IMR-90 (cell line): ENCODE measurements at regions not wholly inside any gene's neighbourhood (a gene's known extent, or its start where the extent isn't known, plus 50 kb on each side); places are given as distances from the start of the nearest gene placed in this dataset.

Source experiments
- ATAC-seq: fragments of 200-7000 bp; cut with Tn5 transposase; 2 replicates; pipeline ENCODE4 v1.9.1; 2020; ENCODE audit warnings: low read depth, mild to moderate bottlenecking, moderate library complexity
- BruUV-seq: library from RNA; stranded (reverse); fragments of 400-500 nt; replicated peaks from 2 replicates; lab custom pipeline; 2021; lab: Mats Ljungman, UMichigan
- CTCF ChIA-PET: fragments of 300-600 bp; formaldehyde crosslinking; extraction: SDS; loops from one replicate; lab custom pipeline; 2021; ENCODE audit warnings: antibody characterized with exemption; lab: Yijun Ruan, JAX
- POLR2A ChIA-PET: fragments of 300-600 bp; sonication (Branson Sonifier 250); formaldehyde crosslinking; loops from one replicate; lab custom pipeline; 2022; ENCODE audit warnings: antibody characterized with exemption; ENCODE audit not compliant: unreplicated experiment; lab: Charles Lee
- DNase-seq: peaks from one replicate; pipeline ENCODE4 v3.0.0; 2013
- H2AFZ ChIP-seq: replicated peaks from 2 replicates; pipeline ENCODE3; 2013; ENCODE audit warnings: low read length, mild to moderate bottlenecking; ENCODE audit not compliant: poor library complexity
- H2AK5ac ChIP-seq: 2 replicates; pipeline ENCODE4 v1.6.1; 2013; ENCODE audit warnings: low read depth, low read length, inconsistent platforms
- H2AK9ac ChIP-seq: replicated peaks from 2 replicates; pipeline ENCODE3; 2013; ENCODE audit warnings: mild to moderate bottlenecking, low read depth, low read length, moderate library complexity; ENCODE audit not compliant: poor library complexity
- H2BK120ac ChIP-seq: 2 replicates; pipeline ENCODE4 v1.6.1; 2013; ENCODE audit warnings: low read depth, low read length, inconsistent platforms
- H2BK15ac ChIP-seq: 3 replicates; pipeline ENCODE4 v1.6.1; 2013; ENCODE audit warnings: low read depth, low read length, inconsistent platforms
- H2BK20ac ChIP-seq: 2 replicates; pipeline ENCODE4 v1.6.1; 2013; ENCODE audit warnings: low read depth, mild to moderate bottlenecking, inconsistent platforms, low read length, moderate library complexity
- H2BK5ac ChIP-seq: 2 replicates; pipeline ENCODE4 v1.6.1; 2013; ENCODE audit warnings: mild to moderate bottlenecking, low read depth, low read length, inconsistent platforms; ENCODE audit not compliant: poor library complexity, severe bottlenecking
- H3K14ac ChIP-seq: replicated peaks from 2 replicates; pipeline ENCODE4 v1.6.1; 2013; ENCODE audit warnings: low read depth, low read length, inconsistent platforms
- H3K18ac ChIP-seq: 2 replicates; pipeline ENCODE4 v1.6.1; 2013; ENCODE audit warnings: low read depth, low read length, control low read depth
- H3K23ac ChIP-seq: 2 replicates; pipeline ENCODE4 v1.6.1; 2013; ENCODE audit warnings: low read depth, low read length, inconsistent platforms
- H3K27ac ChIP-seq: 2 replicates; pipeline ENCODE4 v1.5.1; 2013; ENCODE audit warnings: mild to moderate bottlenecking, control low read depth, low read length; ENCODE audit not compliant: insufficient read depth
- H3K27me3 ChIP-seq: 2 replicates; pipeline ENCODE4 v1.6.1; 2013; ENCODE audit warnings: low read length; ENCODE audit not compliant: control insufficient read depth, insufficient read depth
- H3K36me3 ChIP-seq: 2 replicates; pipeline ENCODE4 v1.6.1; 2013; ENCODE audit warnings: low read length, mixed read lengths; ENCODE audit not compliant: control insufficient read depth, insufficient read depth
- H3K4ac ChIP-seq: 2 replicates; pipeline ENCODE4 v1.6.1; 2013; ENCODE audit warnings: low read depth, low read length, inconsistent platforms
- H3K4me1 ChIP-seq: 2 replicates; pipeline ENCODE4 v1.6.1; 2013; ENCODE audit warnings: low read length, mixed read lengths; ENCODE audit not compliant: control insufficient read depth, insufficient read depth
- H3K4me2 ChIP-seq: 2 replicates; pipeline ENCODE4 v1.6.1; 2013; ENCODE audit warnings: low read depth, mild to moderate bottlenecking, control low read depth, low read length, moderate library complexity
- H3K4me3 ChIP-seq: 2 replicates; pipeline ENCODE4 v1.5.1; 2013; ENCODE audit warnings: low read depth, mild to moderate bottlenecking, control low read depth, low read length, moderate library complexity; ENCODE audit not compliant: insufficient read depth
- H3K56ac ChIP-seq: 2 replicates; pipeline ENCODE4 v1.6.1; 2013; ENCODE audit warnings: low read length, inconsistent platforms; ENCODE audit not compliant: insufficient read depth; ENCODE audit errors: extremely low read depth
- H3K79me1 ChIP-seq, 2 experiments: 2 replicates each; pipeline ENCODE4 v1.6.1; 2013; ENCODE audit warnings: low read length in 2 of 2, inconsistent platforms in 1 of 2, low read depth in 1 of 2
- H3K9ac ChIP-seq: 2 replicates; pipeline ENCODE4 v1.6.1; 2013; ENCODE audit warnings: low read depth, low read length, control low read depth
- H3K9me1 ChIP-seq: 2 replicates; pipeline ENCODE4 v1.6.1; 2013; ENCODE audit warnings: low read length, inconsistent platforms; ENCODE audit not compliant: insufficient read depth
- H3K9me3 ChIP-seq: 2 replicates; pipeline ENCODE4 v1.6.1; 2013; ENCODE audit warnings: low read length; ENCODE audit not compliant: control insufficient read depth, insufficient read depth
- H4K20me1 ChIP-seq: 2 replicates; pipeline ENCODE4 v1.6.1; 2013; ENCODE audit warnings: low read length, inconsistent platforms; ENCODE audit not compliant: insufficient read depth
- H4K5ac ChIP-seq: 2 replicates; pipeline ENCODE4 v1.6.1; 2013; ENCODE audit warnings: mild to moderate bottlenecking, low read depth, low read length, control low read depth
- H4K8ac ChIP-seq, 2 experiments: 2 replicates each; pipeline ENCODE4 v1.6.1; 2013; ENCODE audit warnings: low read depth in 2 of 2, low read length in 2 of 2, control low read depth in 1 of 2, inconsistent platforms in 1 of 2
- H4K91ac ChIP-seq: 2 replicates; pipeline ENCODE4 v1.6.1; 2013; ENCODE audit warnings: low read depth, low read length, inconsistent platforms; ENCODE audit not compliant: insufficient read depth
- BHLHE40 ChIP-seq: fragments of 150-350 bp; IDR thresholded peaks from 2 replicates; pipeline ENCODE4 v1.6.1; 2016; ENCODE audit warnings: mild to moderate bottlenecking, low read depth, low read length
- CEBPB ChIP-seq: IDR thresholded peaks from 2 replicates; pipeline ENCODE4 v1.6.1; 2012; ENCODE audit warnings: low read depth, low read length, improper control_type of control experiment
- CHD1 ChIP-seq: IDR thresholded peaks from 2 replicates; pipeline ENCODE4 v1.6.1; 2012; ENCODE audit warnings: low read depth, low read length, improper control_type of control experiment
- ELK1 ChIP-seq: fragments of 150-350 bp; IDR thresholded peaks from 2 replicates; pipeline ENCODE4 v1.6.1; 2016; ENCODE audit warnings: low read depth, mild to moderate bottlenecking, low read length, moderate library complexity, borderline replicate concordance
- MAFK ChIP-seq: IDR thresholded peaks from 2 replicates; pipeline ENCODE4 v1.6.1; 2012; ENCODE audit warnings: low read depth, low read length, improper control_type of control experiment
- MAZ ChIP-seq: IDR thresholded peaks from 2 replicates; pipeline ENCODE4 v1.6.1; 2012; ENCODE audit warnings: low read depth, mild to moderate bottlenecking, low read length, improper control_type of control experiment, moderate library complexity, borderline replicate concordance
- POLR2A ChIP-seq: IDR thresholded peaks from 2 replicates; pipeline ENCODE4 v1.6.1; 2012; ENCODE audit warnings: mild to moderate bottlenecking, low read depth, low read length
- RAD21 ChIP-seq: IDR thresholded peaks from 2 replicates; pipeline ENCODE4 v1.6.1; 2012; ENCODE audit warnings: low read length, improper control_type of control experiment
- RCOR1 ChIP-seq: IDR thresholded peaks from 2 replicates; pipeline ENCODE4 v1.6.1; 2012; ENCODE audit warnings: mild to moderate bottlenecking, low read length, improper control_type of control experiment; ENCODE audit not compliant: insufficient replicate concordance
- RFX5 ChIP-seq: IDR thresholded peaks from 2 replicates; pipeline ENCODE4 v1.8.0; 2012; ENCODE audit warnings: low read depth, mild to moderate bottlenecking, low read length, moderate library complexity
- WGBS, 2 experiments: methylation state at CpG; one replicate each; pipeline versions ENCODE4 v1.1.5 to v1.1.7; 2013; ENCODE audit warnings: missing lambda C conversion rate in 2 of 2; ENCODE audit not compliant: insufficient read length in 1 of 2; ENCODE audit errors: extremely low coverage in 2 of 2; 5-methylcytosine and 5-hydroxymethylcytosine counted together
- dilution Hi-C: fragments of 300-500 bp; cut with HindIII; formaldehyde crosslinking; loops from one replicate; pipeline ENCODE4 v1.14.3; 2018; ENCODE audit warnings: low sequenced_read_pairs; ENCODE audit not compliant: unreplicated experiment
- in situ Hi-C: fragments of 300-500 bp; cut with MboI; formaldehyde crosslinking; loops from 3 replicates; pipeline ENCODE4 v1.14.3; 2019; ENCODE audit warnings: low sequenced_read_pairs, inconsistent platforms, mixed read lengths
- intact Hi-C: fragments of 100-400 bp; cut with micrococcal nuclease; formaldehyde crosslinking; loops from 2 replicates; pipeline ENCODE4 v1.10.0; 2022
- TF ChIP-seq, protein P1 (sequence below): fragments of 150-350 bp; IDR thresholded peaks from 2 replicates; pipeline ENCODE4 v1.6.1; 2017; ENCODE audit warnings: mild to moderate bottlenecking, antibody characterized with exemption, low read length, low read depth
- TF ChIP-seq, protein P2 (sequence below): conservative IDR thresholded peaks from 2 replicates; pipeline ENCODE4 v1.5.1; 2012; ENCODE audit warnings: mild to moderate bottlenecking, low read depth, low read length, improper control_type of control experiment

DNA sequence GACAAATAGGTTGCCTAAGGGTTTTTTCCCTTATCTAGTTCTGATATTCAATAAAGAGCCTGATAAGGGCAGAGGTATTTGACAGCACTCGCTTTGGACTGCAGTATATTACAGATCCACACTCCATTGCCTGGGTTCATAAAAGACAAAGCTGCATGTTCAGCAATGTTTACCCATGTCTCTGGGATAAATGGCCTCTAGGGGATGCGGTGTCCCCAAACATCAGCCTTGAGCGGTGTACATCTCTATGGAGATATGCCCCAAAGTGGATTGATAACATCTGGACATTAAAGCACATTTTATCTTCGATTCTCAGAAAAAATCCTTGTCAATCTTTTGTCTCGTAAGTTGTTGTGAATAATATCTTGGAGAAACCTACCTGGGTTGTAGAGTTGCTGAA is 660.8 kb upstream of the AADAT start:
- DNase-seq (no peak), ATAC-seq (no peak)
- H4K5ac ChIP-seq, result no peak overlapping the region
- no peaks in the 10 kb centered on the region for H3K36me3 ChIP-seq
- H3K18ac ChIP-seq, result no peak overlapping the region
- no peak overlapping the region for H4K8ac ChIP-seq
- H2BK20ac ChIP-seq, result no peak overlapping the region
- H4K20me1 ChIP-seq, result no peaks in the 10 kb centered on the region
- no peak overlapping the region for H2AFZ ChIP-seq
- no peaks in the 10 kb centered on the region for H3K4me1 ChIP-seq
- H3K14ac ChIP-seq, result no peak overlapping the region
- no peak overlapping the region for H3K4me2 ChIP-seq
- no peak overlapping the region for H3K9ac ChIP-seq
- H3K9me1 ChIP-seq, result no peaks in the 10 kb centered on the region
- in situ Hi-C loops, result no loop called here
- dilution Hi-C loops, result no loop called here
- intact Hi-C loops, result no loop called here
- no TSS peak for BruUV-seq
- H3K27me3 ChIP-seq, result no peaks in the 10 kb centered on the region
- H4K91ac ChIP-seq, result no peak overlapping the region
- no peak overlapping the region for H2BK15ac ChIP-seq
- peaks cover 4% of the 10 kb centered on the region; the same call in 1 of the 2 replicates for H3K9me3 ChIP-seq
- H3K4ac ChIP-seq, result no peak overlapping the region
- H3K27ac ChIP-seq, result no peak overlapping the region
- CTCF ChIA-PET, result no interaction called here
- no peak overlapping the region for H3K4me3 ChIP-seq
- H2BK5ac ChIP-seq, result no peak overlapping the region
- TF ChIP-seq CHD1 (no peak), CEBPB (no peak), MAFK (no peak), RFX5 (no peak), RCOR1 (no peak), RAD21 (no peak), ELK1 (no peak), BHLHE40 (no peak), POLR2A (no peak), MAZ (no peak)
- TF ChIP-seq, protein P1, sequence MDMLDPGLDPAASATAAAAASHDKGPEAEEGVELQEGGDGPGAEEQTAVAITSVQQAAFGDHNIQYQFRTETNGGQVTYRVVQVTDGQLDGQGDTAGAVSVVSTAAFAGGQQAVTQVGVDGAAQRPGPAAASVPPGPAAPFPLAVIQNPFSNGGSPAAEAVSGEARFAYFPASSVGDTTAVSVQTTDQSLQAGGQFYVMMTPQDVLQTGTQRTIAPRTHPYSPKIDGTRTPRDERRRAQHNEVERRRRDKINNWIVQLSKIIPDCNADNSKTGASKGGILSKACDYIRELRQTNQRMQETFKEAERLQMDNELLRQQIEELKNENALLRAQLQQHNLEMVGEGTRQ, result no peak
- TF ChIP-seq, protein P2, sequence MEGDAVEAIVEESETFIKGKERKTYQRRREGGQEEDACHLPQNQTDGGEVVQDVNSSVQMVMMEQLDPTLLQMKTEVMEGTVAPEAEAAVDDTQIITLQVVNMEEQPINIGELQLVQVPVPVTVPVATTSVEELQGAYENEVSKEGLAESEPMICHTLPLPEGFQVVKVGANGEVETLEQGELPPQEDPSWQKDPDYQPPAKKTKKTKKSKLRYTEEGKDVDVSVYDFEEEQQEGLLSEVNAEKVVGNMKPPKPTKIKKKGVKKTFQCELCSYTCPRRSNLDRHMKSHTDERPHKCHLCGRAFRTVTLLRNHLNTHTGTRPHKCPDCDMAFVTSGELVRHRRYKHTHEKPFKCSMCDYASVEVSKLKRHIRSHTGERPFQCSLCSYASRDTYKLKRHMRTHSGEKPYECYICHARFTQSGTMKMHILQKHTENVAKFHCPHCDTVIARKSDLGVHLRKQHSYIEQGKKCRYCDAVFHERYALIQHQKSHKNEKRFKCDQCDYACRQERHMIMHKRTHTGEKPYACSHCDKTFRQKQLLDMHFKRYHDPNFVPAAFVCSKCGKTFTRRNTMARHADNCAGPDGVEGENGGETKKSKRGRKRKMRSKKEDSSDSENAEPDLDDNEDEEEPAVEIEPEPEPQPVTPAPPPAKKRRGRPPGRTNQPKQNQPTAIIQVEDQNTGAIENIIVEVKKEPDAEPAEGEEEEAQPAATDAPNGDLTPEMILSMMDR, result no peak
- no peak overlapping the region for H2AK9ac ChIP-seq
- no peak overlapping the region for H2BK120ac ChIP-seq
- no CpG with 5 or more reads among the region's 5 CpGs for WGBS, 2 experiments
- H3K56ac ChIP-seq, result no peak overlapping the region
- no peak overlapping the region for H3K23ac ChIP-seq
- POLR2A ChIA-PET, result no interaction called here
- H2AK5ac ChIP-seq, result no peak overlapping the region
- H3K79me1 ChIP-seq, result no peaks in the 10 kb centered on the region
